GM12873 (cell line): ENCODE measurements at regions not wholly inside any gene's neighbourhood (a gene's known extent, or its start where the extent isn't known, plus 50 kb on each side); places are given as distances from the start of the nearest gene placed in this dataset.

Source experiments
- CTCF ChIP-seq: IDR thresholded peaks from 2 replicates; pipeline ENCODE4 v1.5.1; 2012; ENCODE audit warnings: low read depth, mild to moderate bottlenecking, moderate library complexity, low read length, control low read depth; ENCODE audit not compliant: insufficient read depth; ENCODE audit errors: missing control alignments

GRCh38 chrX:39613997-39614679, 483.6 kb downstream of the BCOR start:
- no peak for TF ChIP-seq CTCF

GRCh38 chrX:39614680-39614998, 483.1 kb downstream of the BCOR start:
- TF ChIP-seq CTCF, result no peak

- TF ChIP-seq CTCF, result no peak
Measured at GRCh38 chrX:39616098-39616729, 481.5 kb downstream of the BCOR start.

GRCh38 chrX:39616731-39617130, 481.0 kb downstream of the BCOR start:
- no peak for TF ChIP-seq CTCF

- TF ChIP-seq CTCF, result no peak
Measured at GRCh38 chrX:39618178-39618577, 479.6 kb downstream of the BCOR start.

- TF ChIP-seq CTCF, result no peak
Measured at GRCh38 chrX:39619182-39620009, 478.4 kb downstream of the BCOR start.

GRCh38 chrX:39624166-39624565, 473.6 kb downstream of the BCOR start:
- no peak for TF ChIP-seq CTCF
